ENCODE measurements at regions not wholly inside any gene's neighbourhood (a gene's known extent, or its start where the extent isn't known, plus 50 kb on each side); places are given as distances from the start of the nearest gene placed in this dataset.

DNA sequence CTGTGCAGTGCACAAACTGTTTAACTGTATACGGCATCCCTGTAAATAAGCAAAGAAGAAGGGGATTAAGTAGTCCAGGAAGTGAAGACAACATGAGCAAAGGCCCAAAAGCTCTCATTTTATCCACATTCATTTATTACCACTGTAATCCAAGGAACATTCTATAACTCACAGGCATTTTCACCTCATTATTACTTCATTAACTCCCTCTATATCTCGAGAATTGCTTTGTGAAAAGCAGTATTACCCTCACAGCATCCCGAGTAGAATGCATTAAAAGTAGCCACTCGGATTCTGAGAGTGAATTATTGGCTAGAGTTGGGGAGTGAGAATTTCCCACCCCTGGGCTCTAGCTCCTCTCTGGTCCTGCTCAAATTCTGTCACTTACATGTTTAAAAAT, 51.0 kb upstream of the CHCHD3 start:
- TF ChIP-seq CTCF (IDR thresholded peaks at IDR 0.05) (no peak), POLR2A (IDR thresholded peaks at IDR 0.05) (no peak)

Measured in thyroid gland (tissue), 4 donors.